ENCODE measurements at regions not wholly inside any gene's neighbourhood (a gene's known extent, or its start where the extent isn't known, plus 50 kb on each side); places are given as distances from the start of the nearest gene placed in this dataset.
A peak's percentile ranks its signal among the peaks of the same experiment; 100 is the strongest.
"Not testable (repeated sequence)": the region's sequence is repeated elsewhere in the genome, so short reads cannot be mapped to it uniquely, and the experiment has no call there.

GRCh38 chr9:21533597-21533996 is 51.5 kb upstream of the IFNE start:
- DNase-seq (ENCODE audit: low read depth): no peak

DNA sequence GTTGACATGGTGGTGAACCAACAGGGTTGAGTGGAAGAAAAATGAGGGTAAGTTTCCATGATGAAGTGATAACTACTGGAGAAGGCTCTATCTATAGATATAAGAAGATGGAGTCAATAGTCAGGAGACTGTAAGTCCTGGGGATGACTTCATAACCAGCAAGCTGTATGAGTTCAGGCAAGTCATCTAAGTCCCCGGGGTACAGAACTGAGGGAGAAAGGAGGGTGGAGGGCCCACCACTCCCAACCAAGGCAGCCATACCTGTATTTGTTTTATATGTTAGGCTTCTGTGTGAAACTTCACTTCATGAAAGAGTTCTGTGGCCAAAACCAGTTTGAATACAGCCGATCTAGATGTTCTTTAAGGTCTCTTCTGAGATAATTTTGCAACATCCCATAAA is 53.3 kb upstream of the IFNE start:
- no peak for DNase-seq (ENCODE audit: low read depth)

GRCh38 chr9:21542787-21543186 is 60.7 kb upstream of the IFNE start:
- DNase-seq (ENCODE audit: low read depth): no peak

GRCh38 chr9:21543187-21543586 is 61.1 kb upstream of the IFNE start:
- DNase-seq (ENCODE audit: low read depth): no peak

- not testable (repeated sequence) for DNase-seq (ENCODE audit: low read depth)
These were observed 61.7 kb upstream of the IFNE start for GRCh38 chr9:21543816-21544215.

- no peak for DNase-seq (ENCODE audit: low read depth)
These were observed 64.8 kb upstream of the IFNE start for GRCh38 chr9:21546949-21547348.

DNA sequence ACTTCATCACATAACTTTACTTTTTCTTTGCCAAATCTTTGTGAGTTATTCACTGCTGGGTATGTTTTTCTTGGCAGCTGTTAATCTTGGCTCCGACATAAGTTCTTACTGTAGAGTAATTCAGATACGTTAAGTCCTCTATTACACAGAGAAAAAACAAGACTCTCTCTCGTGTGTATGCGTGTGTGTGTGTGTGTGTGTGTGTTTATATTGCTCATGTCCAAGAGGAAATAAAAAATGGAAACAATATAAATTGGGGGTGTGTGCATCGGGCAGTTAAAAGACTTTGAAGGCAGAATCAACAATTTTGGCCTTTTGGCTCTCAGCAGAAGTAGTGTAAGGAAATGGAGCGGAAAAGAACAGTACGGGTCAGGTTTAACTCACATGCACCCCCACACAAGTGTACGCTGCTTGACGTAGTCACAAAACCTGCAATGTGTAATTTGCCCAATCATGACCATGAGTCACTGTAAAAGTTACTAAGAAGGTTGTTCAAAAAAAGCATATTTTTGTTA is 67.2 kb upstream of the IFNE start:
- DNase-seq (ENCODE audit: low read depth): no peak

DNA sequence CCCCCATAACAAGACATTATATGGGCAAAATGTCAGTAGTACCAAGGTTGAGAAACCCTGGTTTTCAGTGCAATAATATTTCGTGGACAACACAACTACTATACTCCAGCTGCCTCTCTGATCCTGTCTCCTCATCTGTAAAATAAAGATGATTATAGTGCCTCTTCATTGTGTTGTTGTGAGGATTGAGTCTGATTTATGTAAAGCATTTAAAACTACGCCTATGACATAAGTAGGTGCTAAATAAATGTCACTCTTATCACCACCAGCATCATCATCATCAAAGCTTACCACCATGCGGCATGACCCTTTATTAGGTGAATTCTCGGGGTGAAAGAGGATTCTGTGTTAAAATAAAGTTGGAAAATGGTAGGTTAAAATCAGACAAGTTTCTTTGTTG is 67.8 kb upstream of the IFNE start:
- no peak for DNase-seq (ENCODE audit: low read depth)

GRCh38 chr9:21550392-21550791 is 68.3 kb upstream of the IFNE start:
- no peak for DNase-seq (ENCODE audit: low read depth)

DNA sequence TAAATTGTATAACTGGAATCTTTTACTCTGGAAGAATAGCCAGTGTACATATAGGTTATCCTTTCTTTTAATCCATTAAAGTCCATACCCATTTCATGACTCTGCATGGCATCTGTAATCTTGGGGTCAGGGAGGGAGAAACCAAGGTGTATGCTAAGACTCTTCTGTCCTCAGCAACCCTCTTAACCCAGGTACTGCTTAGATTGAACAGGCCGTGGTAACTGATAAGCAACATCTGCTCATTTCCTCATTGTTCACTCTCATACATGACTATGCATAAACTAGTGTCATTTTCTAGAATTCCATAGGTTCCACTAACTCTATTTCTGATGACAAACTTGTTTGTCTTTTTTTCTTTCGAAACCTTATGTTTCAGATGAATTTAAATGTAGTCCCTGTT is 69.3 kb upstream of the IFNE start:
- DNase-seq (ENCODE audit: low read depth): no peak

DNA sequence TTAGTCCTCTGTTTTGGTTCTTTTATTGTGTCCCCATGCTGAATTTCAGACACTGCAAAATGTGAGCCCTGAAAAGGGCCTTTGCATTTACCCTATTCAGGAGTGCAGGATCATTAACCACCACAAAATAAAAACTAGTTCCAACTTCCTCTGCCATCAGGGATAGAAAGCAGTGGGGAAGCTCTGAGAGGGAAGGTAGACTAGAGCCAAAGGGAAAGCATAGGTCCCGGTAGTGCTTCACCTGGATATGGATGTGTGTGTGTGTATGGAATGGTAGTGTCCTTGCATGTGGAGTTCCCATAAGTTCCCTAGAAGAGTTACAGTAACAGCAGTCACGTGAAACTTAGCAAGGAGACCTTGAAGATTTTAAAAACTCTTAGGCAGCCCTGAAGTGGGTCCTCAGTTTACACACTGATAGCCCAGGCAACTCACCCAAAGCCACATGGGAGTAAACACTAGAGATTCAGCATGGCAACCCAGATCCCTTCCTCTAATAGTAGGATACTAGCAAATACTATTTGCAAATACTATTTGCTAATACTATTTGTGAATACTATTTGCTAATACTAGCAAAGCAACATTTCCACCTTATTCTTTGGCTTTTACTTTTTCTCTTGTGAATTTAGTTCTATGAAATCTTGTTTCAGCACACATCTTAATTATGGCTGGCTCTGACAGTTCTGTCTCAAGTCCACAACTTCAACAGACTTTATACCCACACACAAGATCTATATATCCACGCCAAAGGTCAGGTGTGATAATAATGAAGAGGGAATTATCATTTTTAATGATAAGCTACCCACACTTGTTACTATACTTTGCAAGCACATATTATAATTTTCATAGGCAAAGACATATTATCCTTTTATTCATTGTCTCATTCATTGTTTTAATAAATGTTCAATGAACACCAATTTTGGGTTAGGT is 70.4 kb upstream of the IFNE start:
- DNase-seq (ENCODE audit: low read depth): no peak

GRCh38 chr9:21553441-21553840 is 71.3 kb upstream of the IFNE start:
- no peak for DNase-seq (ENCODE audit: low read depth)

DNA sequence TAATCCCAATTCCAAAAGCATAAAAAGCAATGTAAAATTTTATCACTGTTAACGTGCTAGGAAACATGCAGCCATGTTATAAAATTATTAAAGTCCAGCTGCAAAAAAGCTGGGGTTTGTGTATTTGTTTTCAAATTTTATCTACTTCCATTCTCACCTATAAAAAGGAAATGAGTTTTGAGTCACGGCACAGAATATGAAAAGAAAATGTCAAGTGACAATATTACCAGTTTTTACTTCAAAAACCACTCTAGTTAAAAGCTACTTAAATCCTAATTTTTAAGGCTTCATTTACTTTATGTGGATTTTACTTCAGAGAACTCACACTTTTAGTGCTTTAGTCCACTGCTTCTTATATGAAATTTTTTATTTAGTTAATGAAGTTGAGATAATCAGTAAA is 72.7 kb upstream of the IFNE start:
- DNase-seq (ENCODE audit: low read depth): no peak

- DNase-seq (ENCODE audit: low read depth): no peak
These were observed 73.8 kb upstream of the IFNE start for GRCh38 chr9:21555911-21556310.

DNA sequence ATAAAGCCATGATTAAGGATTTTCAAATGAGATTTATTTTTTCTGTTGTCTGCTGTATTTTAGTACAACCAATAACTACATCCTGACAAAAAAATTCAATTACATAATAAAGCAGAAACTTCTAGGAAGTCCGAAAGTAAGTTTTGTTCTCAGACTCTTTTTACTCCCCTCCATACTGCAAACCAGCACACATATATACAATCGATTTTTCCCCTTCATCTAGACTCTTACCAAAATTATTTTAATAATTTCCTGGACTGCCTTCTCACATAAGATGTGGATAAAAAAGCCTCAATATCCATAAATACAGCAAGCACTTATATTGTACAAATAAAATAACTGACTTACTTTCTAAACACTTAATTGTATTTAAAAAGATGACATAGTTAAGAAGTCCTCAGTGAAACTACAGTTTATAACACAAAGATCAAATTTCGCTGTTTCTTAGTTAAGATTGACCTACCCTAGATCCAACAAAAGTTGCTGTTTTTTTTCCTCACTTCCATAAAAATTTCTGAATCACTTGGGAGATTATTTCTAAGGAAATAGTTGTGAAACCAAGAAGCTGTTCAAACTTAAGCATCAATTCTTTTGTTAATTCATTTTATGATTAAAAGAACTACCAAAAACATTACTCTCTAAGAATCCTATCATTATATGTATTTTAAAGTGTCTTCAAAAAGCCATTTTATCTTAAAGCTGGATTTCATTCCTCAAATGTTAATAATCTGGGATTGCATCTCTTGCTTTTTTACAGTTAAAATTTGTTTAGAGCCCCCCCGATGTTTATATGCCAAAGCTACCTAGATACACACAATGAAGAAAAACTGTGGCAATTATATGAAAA is 74.7 kb upstream of the IFNE start:
- no peak for DNase-seq (ENCODE audit: low read depth)

DNA sequence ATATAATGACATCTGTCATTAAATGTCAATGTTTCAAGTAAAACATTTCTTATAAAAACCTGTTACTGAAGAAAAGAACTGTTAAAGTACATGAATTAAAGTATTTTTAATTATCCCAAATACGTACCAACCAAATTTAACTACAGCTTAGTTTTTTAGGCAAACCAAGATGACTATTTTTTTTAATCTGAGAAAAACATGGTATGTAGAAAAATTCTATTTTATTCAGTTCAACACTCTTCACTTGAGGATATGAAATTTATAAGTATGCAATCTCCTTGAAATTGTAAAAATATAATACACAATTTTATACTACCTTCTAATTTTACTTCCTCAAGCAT is 75.3 kb upstream of the IFNE start:
- no peak for DNase-seq (ENCODE audit: low read depth)

DNA sequence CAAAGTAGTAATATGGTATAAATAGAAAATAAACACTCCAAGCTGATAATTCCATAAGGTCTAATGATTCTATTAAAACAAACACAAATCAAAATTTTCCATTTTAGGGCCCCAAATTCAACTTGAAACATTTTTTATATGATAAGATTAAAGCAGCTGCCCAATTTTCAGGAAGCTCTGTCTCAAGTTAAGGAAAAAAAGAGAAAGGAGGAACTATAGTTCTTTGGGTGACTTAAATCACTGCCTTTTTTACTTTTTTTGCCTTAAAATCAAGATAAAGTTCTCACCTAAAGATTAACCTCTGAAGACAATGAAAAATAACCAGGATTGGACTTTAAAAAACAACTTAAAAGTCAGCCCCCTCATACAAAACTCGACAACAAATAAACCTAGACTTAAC is 76.0 kb upstream of the IFNE start:
- no peak for DNase-seq (ENCODE audit: low read depth)

- no peak for DNase-seq (ENCODE audit: low read depth)
These were observed 76.7 kb upstream of the IFNE start for GRCh38 chr9:21558615-21559401.

GRCh38 chr9:21559402-21560280 is 77.5 kb upstream of the IFNE start:
- DNase-seq (ENCODE audit: low read depth): peak; percentile 32

- no peak for DNase-seq (ENCODE audit: low read depth)
These were observed 78.2 kb upstream of the IFNE start for GRCh38 chr9:21560281-21560745.

DNA sequence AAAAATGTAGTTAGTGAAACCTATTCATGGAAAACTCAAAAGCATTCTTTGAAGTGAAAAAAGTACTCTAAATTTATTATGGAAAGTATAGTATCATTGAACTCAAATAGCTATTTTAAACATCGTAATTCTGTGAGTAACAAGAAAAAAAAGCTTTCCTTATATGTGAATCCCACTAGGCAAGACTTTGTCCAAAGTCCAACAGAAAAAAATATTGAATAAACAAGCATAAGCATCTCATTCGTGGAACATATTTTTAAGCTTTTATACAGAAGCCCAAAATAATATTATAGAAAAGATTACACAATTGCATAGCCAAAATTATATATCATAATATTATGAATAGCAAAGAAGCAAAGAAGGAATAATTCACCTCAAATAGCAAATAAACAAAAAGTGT is 79.4 kb upstream of the IFNE start:
- DNase-seq (ENCODE audit: low read depth): no peak
